HG02938 (cell line): ENCODE measurements at regions not wholly inside any gene's neighbourhood (a gene's known extent, or its start where the extent isn't known, plus 50 kb on each side); places are given as distances from the start of the nearest gene placed in this dataset.
A peak's percentile ranks its signal among the peaks of the same experiment; 100 is the strongest.
"Not testable (repeated sequence)": the region's sequence is repeated elsewhere in the genome, so short reads cannot be mapped to it uniquely, and the experiment has no call there.

ENCODE experiments used
- ATAC-seq: cut with Tn5 transposase; IDR thresholded peaks from one replicate; pipeline ENCODE4 v1.9.1; 2021; ENCODE audit warnings: mild to moderate bottlenecking, moderate library complexity; ENCODE audit not compliant: unreplicated experiment

DNA sequence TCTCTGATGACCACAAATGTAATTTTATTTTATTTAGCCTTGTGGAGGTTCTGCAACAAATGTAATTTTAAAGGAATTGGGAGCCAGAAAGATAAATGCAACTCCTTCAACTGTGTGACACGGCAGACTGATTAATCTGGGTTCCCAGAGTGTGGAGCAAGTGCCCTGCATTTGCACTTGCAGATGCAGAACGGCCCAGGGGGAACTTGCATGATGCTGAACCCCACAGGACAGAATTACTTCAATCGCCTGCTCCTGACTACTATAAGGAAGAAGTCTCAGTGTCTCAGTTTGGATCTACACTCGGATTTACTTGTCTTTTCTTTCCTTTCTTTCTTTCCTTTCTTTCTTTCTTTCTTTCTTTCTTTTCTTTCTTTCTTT lies 107.2 kb upstream of the ACBD5 start:
- not testable (repeated sequence) for ATAC-seq

DNA sequence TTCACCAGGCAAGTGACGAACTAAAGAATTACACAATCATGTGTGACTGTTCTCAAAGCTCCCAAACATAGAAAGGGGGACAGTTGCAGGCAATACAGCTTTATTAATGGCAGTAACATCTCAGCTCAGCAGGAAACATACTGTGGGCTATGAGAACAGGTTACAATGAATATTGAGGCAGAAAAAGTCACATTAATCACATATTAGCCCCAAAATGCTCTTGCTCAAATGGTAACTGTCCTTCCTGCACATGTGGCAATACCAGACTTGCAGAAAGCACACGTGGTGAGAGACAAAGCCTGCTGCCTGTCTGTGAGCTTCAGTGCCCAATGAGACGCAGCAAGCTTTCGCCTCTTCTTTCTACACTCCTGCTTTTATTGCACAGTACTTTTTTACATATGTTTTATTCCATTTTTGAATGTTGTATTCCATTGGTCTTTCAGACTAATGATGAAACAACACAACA lies 104.9 kb upstream of the ACBD5 start:
- ATAC-seq, result peak; percentile 43

GRCh38 chr10:27344568-27345454 lies 104.2 kb upstream of the ACBD5 start:
- ATAC-seq, result peak; percentile 44

DNA sequence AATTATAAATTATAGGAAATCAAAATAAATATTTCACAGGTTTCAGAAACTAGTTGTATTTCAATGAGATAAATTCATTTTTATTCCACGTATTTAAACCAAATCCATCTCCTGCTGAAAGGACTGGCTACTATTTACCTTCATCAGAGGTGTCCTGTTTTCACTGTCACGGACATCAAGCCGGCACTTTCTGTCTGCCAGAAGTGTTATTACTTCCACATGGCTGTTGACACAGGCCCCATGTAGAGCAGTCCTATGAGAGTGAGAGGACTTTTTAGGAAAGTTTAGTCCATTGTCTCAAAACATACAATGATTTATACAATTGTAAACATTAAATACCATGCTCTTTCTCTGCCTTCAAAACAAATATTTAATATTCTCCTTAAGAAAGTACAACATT lies 100.4 kb upstream of the ACBD5 start:
- no peak for ATAC-seq

GRCh38 chr10:27335246-27335645 lies 94.6 kb upstream of the ACBD5 start:
- not testable (repeated sequence) for ATAC-seq

- ATAC-seq, result no peak
These were observed 89.5 kb upstream of the ACBD5 start for GRCh38 chr10:27330074-27330473.

DNA sequence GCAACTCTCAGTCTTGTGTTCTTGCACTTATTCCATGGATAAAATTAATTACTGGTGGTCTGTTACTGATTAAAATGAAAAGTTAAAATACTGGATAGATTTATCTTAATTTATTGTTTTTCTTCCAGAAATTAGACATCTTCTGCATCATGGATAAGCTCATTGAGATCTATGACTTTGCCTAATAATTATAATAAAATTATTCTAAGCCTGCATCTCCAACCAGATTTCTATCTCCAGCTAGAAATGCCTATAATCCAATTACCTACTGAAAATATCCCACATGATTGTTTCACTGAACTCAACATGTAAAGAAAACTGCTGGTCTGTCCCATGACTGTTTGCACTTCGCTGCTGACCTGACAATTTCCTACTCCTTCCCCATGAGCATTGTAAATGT lies 88.3 kb upstream of the ACBD5 start:
- no peak for ATAC-seq

DNA sequence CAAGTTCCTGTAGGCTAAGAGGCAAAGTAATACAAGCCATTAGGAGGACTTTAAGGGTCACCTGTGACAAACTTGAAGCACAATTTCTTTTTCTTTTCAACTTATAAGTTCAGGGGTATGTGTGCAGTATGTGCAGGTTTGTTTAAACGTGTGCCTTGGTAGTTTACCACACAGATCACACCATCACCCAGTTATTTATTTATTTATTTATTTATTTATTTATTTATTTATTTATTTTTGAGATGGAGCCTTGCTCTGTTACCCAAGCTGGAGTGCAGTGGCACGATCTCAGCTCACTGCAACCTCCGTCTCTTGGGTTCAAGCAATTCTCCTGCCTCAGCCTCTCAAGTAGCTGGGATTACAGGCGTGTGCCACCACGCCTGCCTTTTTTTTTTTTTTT lies 86.2 kb upstream of the ACBD5 start:
- ATAC-seq, result not testable (repeated sequence)

- no peak for ATAC-seq
These were observed 79.3 kb upstream of the ACBD5 start for GRCh38 chr10:27319752-27320431.

GRCh38 chr10:27319139-27319538 lies 78.5 kb upstream of the ACBD5 start:
- not testable (repeated sequence) for ATAC-seq

GRCh38 chr10:27315082-27315481 lies 74.5 kb upstream of the ACBD5 start:
- not testable (repeated sequence) for ATAC-seq

DNA sequence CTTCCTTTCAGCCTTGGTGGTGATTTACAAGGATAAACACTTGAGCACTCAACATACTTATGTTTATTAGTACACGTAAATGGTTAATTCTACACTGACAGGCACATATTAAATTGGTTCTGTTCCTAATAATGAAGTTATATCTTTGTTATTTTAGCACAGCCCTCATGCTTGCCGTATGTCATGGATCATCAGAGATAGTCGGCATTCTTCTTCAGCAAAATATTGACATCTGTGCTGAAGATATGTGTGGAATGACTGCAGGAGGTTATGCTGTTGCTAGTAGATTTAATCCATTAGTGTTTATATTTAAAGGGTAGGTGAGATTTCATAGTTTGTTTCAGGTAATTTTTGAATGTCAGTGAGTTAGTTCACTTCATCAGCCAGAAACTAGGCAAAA lies 73.0 kb upstream of the ACBD5 start:
- not testable (repeated sequence) for ATAC-seq

GRCh38 chr10:27312854-27313253 lies 72.3 kb upstream of the ACBD5 start:
- ATAC-seq, result no peak

DNA sequence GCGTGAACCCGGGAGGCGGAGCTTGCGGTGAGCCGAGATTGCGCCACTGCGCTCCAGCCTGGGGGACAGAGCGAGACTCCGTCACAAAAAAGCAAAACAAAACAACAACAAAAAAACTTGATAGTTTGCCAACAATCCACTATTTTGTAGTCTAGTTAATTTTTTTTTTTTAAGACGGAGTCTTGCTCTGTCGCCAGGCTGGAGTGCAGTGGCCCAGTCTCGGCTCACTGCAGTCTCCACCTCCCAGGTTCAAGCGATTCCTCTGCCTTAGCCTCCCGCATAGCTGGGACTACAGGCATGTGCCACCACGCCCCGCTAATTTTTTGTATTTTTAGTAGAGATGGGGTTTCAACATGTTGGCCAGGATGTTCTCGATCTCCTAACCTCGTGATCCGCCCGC lies 71.2 kb upstream of the ACBD5 start:
- ATAC-seq, result not testable (repeated sequence)

- not testable (repeated sequence) for ATAC-seq
These were observed 57.9 kb upstream of the ACBD5 start for GRCh38 chr10:27298522-27298850.

DNA sequence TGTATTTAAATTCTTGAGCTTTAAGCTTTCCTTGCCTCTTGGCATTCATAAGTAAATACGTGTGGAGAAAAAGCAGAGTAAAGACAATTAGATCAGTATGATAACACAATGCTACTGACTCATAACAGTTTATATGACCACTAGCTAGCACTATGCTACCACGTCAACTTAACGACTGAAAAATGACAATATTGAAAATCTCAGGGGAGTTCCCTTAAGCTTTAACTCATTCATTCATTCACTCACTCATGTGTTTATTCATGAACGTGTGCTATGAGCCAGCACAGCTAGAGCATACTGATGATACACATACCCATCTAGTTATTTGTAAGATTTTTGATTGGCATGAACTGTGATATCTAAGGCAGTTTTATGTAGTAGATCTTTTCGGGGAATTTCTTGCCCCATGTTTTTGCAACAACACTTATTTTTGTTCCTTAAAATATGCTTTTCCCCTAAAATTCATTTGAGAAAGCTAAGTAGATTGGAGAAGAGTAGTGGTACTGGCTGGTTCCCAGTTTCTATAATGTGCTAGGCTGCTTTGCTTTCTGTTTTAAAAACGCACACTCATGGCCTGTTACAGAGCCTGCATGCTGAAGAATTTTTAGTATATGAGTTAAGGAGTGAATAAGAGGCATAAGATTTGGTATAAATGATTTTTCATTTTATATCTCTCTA lies 57.4 kb upstream of the ACBD5 start:
- no peak for ATAC-seq

GRCh38 chr10:27296285-27296684 lies 55.7 kb upstream of the ACBD5 start:
- ATAC-seq, result not testable (repeated sequence)

DNA sequence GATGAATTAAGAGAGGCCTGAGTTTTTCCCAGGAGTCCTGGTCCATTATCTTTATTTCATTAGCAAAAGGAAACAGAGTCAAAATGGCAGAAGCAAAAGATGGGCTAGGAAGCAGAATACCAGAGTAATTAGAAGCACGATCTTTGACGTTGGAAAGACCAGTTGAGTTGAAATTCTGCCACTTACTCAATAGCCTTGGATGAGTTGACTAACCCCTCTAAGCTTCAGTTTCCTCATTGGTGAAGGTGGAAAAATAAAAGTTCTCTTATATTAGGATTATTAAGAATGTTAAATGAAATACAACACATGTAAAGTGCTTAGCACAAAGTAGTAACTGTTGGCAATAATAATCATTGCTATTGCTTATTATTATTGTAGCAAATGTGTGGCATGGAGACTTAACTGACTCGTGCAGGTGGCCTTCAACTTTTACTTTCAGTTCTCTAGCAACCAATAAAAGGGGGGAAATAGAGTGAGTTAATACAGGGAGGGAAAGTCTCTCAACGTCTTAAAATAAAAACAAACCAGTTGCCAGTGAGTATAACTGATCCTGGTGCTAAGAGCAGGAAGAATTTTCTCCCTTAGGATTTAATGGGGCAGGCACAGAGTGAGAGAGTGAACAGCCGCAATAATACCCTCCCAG lies 50.8 kb upstream of the ACBD5 start:
- ATAC-seq, result peak; percentile 90
